CD4-positive, alpha-beta T cell treated with Interleukin-15 for 4 hours (primary cell): ENCODE measurements at regions not wholly inside any gene's neighbourhood (a gene's known extent, or its start where the extent isn't known, plus 50 kb on each side); places are given as distances from the start of the nearest gene placed in this dataset.
"Not testable (repeated sequence)": the region's sequence is repeated elsewhere in the genome, so short reads cannot be mapped to it uniquely, and the experiment has no call there.

ENCODE experiments used
- DNase-seq: peaks from one replicate; pipeline ENCODE4 v3.0.0-alpha.2; 2020; ENCODE audit warnings: low spot score

DNA sequence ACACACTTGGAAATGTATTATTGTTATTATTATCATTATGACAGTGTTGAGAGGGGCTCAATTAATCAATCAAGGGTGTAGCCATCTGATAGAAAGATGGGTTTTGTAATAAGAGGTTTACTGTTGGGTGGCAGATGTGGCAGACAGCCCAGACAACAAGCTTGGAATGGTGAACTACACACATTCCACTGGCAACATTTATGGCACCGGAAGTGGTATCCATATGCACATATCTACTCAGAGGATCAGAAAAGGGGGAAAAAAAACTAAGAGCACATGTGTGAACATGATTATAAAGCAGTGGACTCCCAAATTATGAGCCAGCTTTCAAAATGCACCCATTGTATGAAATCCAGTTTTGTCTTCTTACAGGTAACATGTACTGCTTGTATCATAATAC is 125.9 kb upstream of the ARX start:
- DNase-seq = no peak

DNA sequence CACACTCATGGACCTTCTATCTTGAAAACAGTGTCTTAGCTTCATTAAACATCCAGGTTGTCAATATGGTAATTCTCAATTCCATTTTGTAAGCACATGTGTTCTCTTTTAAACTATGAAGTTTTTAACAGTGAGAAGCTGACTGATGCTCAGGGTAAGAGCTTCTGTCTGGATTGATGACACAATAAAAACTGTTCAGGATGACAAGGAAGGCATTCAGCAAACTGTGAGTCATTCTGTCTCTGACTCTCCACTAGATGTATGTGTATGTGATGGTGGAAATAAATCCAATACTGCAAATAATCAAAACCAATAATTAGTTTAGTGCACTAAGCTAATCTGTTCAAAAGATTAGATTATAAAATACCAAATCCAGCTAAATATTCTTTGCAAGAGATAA is 115.3 kb upstream of the ARX start:
- no peak for DNase-seq

DNA sequence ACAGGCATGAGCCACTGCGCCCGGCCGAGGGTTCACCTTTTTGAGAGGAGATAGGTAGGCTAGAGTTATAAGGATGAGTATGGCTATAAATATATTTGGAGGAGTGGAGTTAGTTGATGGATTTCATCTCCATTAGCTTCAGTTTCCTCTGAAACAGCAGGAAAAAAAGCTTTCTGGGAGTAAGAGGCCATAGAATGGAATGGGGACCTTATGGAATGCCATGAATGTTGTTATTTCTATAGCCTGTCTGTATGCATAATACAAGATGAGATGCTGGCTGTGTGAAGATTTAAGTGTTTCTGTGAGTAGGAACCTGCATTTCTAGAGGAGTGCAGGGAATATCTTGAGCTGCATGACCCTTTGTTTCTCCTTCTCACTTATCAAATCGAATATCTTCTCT is 114.9 kb upstream of the ARX start:
- no peak for DNase-seq

DNA sequence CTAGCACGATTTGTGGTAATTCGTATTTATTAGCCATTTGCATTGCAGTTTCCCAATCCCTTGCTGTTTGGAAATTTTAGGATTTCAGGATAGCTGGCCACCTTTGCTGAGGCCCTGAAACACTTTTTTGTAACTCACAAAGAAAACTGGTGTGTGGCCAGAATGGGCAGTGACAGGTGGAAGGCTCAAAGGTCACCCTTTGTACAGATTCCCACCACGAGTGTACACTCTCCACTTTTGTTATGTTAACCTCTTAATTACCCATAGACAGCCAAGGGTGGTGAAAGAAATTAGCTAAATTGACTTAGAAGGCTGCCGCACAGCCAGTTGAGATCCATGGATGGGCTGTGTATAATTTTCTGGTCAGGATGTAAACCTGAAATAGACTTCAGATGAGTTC is 109.7 kb upstream of the ARX start:
- no peak for DNase-seq

DNA sequence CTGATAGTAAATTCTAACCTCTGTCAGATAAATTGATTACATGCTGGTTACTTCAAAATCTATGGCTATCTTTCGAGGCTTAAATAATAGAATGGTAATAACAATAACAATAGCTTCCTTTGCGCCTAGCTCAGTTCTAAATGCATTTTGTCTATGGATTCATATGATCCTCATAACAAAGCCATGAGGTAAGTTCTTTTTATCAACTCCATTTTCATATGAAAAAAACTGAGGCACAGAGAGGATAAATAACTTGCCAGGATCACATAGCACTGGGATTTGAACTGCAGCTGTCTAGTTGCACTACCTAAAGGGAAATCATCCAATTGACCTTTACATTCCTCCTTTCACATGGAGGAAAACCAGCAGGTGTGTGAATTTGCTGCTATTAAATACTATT is 108.6 kb upstream of the ARX start:
- DNase-seq = no peak

DNA sequence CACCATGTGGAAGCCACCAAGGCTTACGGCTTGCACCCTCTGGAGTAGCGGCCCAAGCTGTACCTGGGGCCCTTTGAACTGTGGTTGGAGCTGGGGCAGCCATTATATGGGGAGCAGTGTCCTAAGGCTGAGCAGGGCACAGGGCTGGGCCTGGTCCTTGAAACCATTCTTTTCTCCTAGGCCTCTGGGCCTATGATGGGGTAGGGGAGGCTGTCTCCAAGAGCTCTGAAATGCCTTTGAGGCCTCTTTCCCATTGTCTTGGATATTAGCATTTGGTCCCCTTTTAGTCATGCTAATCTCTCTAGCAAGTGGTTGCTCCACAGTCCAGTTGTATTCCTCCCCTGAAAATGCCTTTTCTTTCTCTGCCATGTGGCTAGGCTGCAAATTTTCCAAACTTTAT is 96.4 kb upstream of the ARX start:
- no peak for DNase-seq

DNA sequence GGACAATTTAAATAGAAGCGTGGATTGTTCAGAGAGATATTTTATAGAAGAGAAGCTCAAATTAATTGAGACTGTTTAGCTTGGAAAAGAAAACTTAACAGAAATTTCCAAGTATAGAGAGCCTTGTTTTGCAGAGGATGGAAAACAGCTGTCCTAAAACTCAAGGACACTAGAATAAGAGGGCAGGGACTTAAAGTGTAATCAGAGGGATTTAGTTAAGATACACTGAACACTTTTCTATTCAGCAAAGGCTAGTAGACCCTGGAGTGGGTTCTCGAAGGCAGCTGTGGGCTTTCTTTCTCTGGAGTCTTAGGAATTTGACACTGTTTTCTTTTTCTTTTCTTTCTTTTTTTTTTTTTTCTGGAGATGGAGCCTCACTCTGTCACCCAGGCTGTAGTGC is 92.7 kb upstream of the ARX start:
- DNase-seq = no peak

DNA sequence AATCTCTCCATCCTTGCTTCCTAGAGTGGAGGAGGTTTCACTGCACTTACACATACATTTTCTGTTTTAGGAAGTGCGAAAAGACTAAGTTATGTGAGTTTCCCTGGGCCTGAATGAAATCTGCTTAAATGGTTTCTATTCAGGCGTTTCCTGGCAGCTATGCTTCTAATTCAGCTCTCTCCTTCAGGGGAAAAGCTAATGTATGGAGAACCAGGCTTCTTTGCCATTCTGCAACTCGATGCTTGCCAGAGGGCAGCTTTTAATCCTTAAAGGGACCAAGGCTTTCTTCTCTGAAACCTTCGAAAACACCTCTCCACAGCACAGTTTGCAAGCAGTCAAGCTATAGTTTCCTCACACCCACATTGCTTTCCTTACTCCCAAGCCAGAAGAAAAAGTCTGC is 89.5 kb upstream of the ARX start:
- DNase-seq = no peak

DNA sequence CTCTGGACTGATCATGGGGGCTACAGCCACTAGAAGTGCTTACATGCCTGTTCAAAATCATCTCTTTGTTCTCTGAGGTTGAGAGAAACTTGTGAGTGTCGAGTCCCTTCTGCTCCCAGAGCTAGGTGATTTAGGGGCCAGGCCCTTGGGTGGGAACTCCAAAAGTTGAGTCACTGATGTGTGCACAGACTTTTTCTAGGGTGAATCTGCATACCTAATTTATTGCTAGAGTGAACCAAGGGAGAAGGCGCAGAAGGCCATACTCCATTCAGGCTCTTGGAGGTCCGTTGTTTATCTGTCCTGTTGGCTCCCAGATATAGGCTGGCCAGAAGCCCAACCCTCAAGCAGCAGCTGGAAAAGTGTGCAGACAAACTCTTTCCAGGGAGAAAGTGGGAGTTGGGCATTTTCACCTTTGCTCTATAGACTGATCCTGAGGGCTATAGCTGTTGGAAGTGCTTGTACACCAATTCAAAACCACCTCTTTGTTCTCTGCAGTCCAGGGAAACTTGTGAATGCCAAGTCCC is 80.8 kb upstream of the ARX start:
- DNase-seq = no peak

DNA sequence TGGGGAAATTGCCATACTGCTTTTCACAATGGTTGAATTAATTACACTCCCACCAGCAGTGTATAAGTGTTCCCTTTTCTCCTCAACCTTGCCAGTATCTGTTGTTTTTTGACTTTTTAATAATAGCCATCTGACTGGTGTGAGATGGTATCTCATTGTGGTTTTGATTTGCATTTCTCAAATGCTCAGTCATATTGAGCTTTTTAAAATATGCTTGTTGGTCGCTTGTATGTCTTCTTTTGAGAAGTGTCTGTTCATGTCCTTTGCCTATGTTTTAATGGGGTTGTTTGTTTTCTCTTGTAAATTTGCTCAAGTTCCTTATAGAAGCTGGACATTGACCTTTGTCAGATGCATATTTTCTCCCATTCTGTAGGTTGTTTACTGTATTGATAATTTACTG is 75.4 kb upstream of the ARX start:
- not testable (repeated sequence) for DNase-seq

DNA sequence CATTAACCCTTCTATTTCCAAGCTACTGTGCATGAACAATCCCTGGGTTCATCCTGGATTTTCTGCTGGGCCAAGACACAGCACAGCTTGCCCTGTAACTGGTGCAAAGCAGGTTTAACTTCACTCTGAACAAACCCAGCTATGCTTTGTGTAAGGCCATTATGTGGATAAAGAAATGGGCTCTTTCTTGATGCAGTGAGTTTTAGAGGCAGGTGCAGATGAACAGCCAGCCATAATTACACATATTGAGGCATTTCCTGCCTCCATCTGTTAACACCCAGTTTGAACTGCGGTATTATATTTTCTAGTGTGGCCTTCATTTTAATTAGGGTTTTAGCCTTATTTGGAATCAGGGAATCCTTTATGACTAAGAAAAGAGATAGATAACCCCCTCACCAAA is 68.7 kb upstream of the ARX start:
- no peak for DNase-seq

DNA sequence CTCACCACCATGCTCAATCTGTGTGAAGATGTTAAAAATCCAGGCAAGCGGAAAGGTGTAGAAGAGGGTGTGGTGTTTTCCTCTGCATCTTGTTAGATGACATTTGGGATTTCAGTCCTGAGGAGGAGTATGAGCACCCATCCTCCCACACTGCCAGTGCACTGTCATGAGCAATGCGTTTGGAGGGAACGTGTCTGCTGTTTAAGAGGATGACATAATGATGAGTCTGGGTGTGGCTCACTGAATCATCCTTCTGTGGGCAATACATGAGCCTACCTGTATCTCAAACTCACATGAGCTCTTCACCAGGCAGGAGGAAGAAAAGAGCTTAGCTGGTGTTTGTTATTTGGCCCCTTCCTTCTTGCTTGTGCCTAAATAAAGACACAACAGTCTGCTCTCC is 67.9 kb upstream of the ARX start:
- DNase-seq = no peak

DNA sequence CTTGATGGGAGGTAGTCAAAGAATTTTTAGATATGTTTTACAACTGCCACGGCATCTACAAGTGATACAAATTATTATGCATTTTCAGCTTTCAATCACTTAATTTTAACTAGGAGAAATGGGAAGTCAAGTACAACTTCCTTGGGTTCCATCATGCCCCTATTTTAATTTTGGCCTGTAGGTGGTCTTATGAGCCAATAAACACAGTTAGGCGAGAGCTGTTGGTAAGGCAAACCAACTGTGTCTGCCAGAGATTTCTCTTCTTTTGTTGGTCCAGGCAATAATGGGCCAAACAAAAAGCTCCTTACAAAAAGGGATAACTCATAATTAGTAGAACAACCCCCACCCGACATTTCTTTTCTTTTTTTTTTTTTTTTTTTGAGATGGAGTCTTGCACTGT is 63.3 kb upstream of the ARX start:
- DNase-seq = no peak

DNA sequence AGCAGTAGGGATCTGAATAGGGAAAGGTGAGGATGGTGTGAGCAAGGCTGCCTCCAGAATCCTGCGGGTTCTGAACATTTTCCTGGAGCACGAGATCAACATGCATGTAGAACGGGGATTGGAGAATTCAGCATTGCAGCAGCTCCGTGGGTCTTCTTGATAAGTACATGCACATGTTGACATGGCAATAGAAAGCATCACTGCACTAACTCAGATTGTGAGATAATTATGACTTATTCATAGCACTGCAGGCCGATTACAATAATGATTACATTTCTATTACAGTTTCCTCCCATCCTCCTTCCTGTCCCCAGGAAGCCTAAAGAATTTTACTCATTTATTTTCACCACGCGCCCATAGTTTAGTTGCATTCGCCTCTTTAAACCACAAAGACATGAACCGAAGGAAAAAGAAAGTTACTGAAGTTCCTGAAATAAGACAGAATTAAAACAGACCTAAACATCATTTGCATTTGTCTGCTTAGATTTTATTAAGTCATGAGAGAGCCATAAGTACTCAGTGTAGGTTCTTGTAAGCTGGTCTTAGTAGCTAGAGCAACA is 61.3 kb upstream of the ARX start:
- DNase-seq = no peak

DNA sequence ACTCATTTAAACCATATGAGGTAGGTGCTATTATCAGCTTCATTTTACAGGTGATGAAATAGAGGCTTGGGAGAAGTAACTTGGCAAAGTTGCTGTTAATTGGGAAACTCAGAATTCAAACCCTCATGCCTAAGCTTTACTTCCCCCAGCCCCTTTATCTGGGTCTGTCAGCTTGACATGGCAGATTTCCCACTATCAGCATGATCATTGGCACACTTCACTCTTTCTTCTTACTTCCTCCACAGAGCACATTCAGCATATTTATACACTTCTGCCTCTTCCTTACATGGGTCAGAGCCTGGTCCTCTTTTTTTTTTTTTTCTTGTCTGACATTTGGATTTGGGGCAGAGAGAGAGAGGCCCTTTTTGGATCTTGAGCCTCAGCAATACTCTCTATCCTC is 56.5 kb upstream of the ARX start:
- DNase-seq = no peak

DNA sequence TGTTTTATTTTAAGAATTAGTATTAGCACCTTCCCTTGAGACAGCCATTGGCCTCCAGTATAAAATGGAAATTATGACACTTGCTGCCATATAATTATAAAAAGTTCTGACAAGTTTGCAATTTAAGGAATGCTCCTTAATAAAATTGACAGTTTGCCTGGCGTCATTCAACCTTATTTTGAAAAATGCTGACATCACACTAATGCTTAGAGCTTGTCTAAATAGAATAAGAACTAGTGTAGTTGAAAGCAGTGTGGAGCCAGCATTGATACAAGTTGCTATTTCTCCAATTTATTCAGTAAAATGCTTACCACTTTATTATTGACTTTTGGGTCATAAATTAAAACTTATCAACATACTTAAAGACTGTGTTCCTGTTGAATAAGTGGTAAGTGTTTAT is 54.3 kb upstream of the ARX start:
- DNase-seq = no peak

DNA sequence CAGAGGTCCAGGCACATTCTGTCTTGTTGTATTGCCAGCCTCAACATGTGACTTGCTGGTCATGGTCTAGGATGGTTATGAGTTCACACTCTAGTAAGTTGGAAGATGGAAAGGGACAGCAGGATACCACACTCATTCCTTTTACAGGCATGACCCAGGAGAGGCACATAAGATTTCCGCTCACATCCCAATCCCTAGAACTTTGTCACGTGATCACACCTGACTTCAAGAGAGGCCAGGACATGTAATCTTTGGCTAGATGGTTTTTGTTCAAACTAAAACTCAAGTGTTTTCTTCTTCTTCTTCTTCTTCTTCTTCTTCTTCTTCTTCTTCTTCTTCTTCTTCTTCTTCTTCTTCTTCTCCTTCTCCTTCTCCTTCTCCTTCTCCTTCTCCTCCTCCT is 53.4 kb upstream of the ARX start:
- DNase-seq = no peak

DNA sequence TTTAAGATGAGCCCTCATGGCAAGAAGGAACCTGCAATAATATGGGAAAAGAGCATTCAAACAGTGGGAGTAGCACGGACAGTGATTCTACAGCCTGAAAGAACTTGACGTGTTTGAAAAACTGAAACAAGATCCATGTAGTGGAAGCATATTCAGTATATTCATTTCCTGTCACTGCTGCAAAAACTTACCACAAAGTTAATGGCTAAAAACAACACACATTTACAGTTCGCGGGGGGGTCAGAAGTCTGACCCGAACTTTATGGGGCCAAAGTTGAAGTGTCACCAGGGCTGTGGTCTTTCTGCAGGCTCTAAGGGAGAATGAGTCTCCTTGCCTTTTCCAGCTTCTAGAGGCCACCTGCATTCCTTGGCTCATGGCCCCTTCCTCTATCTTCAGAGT is 52.6 kb upstream of the ARX start:
- no peak for DNase-seq

DNA sequence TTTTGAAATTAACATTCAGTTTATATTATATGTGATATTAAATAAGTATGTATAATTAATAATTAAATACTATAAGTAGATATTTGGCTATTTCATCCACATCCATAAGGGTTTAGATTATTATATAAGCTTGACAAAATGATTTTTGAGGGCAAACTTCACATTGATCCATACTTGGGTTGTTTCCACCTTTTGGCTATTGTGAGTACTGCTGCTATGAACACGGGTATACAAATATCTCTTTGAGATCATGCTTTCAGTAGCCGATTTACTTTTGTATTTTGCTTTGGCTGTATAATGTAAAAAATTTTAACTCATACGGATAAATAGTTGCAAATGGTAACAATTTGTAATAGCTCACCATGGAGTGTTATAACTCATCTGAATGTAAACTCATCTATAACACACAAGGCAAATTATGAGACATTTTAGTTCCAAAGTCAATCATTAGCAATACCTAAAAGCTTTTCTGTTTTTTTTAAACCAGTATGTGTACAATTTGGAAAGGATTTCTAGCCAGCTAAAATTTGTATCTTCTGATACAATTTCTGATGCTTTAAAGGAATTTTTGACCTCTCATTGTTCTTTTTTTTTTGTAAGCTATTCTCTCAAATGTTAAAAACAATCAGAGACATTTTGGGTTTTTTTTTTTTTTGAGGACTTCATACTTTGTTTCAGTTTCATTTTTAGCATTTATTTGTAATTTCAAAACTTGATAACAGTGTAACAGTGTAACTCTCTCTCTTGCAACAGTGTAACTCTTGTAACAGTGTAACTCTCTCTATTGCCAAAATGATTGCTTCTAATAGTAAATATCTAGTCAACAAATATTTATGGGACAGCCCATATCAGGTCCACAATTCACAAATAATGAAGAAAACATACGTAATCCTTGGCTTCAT is 51.8 kb upstream of the ARX start:
- no peak for DNase-seq

DNA sequence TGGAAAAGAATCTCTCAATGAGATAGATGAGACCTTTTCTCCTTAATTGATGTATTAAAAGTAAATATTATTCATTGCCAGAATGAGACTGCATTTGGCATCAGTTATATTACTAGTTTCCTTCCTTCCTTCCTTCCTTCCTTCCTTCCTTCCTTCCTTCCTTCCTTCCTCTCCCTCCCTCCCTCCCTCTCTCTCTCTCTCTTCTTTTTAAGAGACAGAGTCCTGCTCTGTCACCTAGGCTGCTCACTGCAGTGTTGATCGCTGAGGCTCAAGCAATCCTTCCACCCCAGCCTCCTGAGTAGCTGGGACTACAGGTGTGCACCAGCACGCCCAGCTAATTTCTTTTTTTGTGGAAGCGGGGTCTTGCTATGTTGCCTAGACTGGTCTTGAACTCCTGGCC is 50.4 kb upstream of the ARX start:
- DNase-seq = no peak
